ENCODE measurements at regions not wholly inside any gene's neighbourhood (a gene's known extent, or its start where the extent isn't known, plus 50 kb on each side); places are given as distances from the start of the nearest gene placed in this dataset.

DNA sequence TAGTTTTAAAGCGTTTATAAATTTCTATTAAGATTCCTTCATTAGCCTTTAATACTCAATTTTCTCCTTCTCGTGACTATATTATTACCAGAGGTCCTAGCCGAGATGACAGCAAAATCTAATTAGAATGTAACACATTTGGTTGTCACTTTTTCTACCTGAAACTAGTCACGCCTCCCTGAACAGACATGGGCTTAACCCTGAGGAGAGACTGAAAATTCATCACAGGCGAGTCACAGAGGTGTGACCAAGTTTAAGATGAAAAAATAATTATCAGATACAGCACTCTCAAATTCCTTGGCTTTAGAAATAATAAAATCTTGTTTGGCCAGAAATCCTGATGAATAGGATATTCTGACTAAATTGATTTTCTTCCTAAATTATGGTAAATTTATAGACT is 834.4 kb upstream of the SLC39A10 start:
- Mint-ChIP-seq H3K4me3 (no peak overlapping the region), H3K27me3 (ENCODE audit: low read depth in 3 of 3) (no peaks in the 10 kb centered on the region), H3K9me3 (peaks cover 0 to 2% (median 0%) of the 10 kb centered on the region in 7 donors), H3K4me1 (no peaks in the 10 kb centered on the region), H3K36me3 (no peaks in the 10 kb centered on the region), H3K27ac (no peak overlapping the region)
- Histone ChIP-seq H3K36me3 (replicated peaks in 1 of 2; ENCODE audit: control insufficient read depth in 1 of 2, insufficient read depth in 2 of 2, low read length in 2 of 2) (no peaks in the 10 kb centered on the region), H3K27ac (ENCODE audit: low read depth in 1 of 2, low read length in 2 of 2) (no peak overlapping the region), H3K4me3 (replicated peaks in 1 of 3; ENCODE audit: low read depth in 2 of 3, low read length in 3 of 3) (no peak overlapping the region), H3K4me1 (ENCODE audit: control insufficient read depth in 1 of 2, insufficient read depth in 2 of 2, low read length in 2 of 2) (no peaks in the 10 kb centered on the region), H3K4me2 (replicated peaks; ENCODE audit: extremely low read depth, low read length, poor library complexity, severe bottlenecking) (no peak overlapping the region), H3K9ac (ENCODE audit: insufficient read depth, low read length, poor library complexity, severe bottlenecking) (no peak overlapping the region), H4K20me1 (ENCODE audit: insufficient read depth, low read length) (no peaks in the 10 kb centered on the region), H2AFZ (ENCODE audit: insufficient read depth, low read depth, low read length, poor library complexity, severe bottlenecking) (no peak overlapping the region), H3K9me3 (replicated peaks in 1 of 2; ENCODE audit: control insufficient read depth in 1 of 2, insufficient read depth in 1 of 2, low read length in 2 of 2) (no peaks in the 10 kb centered on the region), H3K27me3 (ENCODE audit: control insufficient read depth in 2 of 2, insufficient read depth in 2 of 2, low read length in 2 of 2) (no peaks in the 10 kb centered on the region), H3K79me2 (ENCODE audit: insufficient read depth, low read length) (no peaks in the 10 kb centered on the region)
- no CpG with 5 or more reads among the region's 5 CpGs for WGBS (ENCODE audit: insufficient coverage)
- TF ChIP-seq, protein P1, sequence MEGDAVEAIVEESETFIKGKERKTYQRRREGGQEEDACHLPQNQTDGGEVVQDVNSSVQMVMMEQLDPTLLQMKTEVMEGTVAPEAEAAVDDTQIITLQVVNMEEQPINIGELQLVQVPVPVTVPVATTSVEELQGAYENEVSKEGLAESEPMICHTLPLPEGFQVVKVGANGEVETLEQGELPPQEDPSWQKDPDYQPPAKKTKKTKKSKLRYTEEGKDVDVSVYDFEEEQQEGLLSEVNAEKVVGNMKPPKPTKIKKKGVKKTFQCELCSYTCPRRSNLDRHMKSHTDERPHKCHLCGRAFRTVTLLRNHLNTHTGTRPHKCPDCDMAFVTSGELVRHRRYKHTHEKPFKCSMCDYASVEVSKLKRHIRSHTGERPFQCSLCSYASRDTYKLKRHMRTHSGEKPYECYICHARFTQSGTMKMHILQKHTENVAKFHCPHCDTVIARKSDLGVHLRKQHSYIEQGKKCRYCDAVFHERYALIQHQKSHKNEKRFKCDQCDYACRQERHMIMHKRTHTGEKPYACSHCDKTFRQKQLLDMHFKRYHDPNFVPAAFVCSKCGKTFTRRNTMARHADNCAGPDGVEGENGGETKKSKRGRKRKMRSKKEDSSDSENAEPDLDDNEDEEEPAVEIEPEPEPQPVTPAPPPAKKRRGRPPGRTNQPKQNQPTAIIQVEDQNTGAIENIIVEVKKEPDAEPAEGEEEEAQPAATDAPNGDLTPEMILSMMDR (IDR thresholded peaks at IDR 0.05): no peak
- DNase-seq: no peak
- intact Hi-C loops (cut with micrococcal nuclease): no loop called here

DNA sequence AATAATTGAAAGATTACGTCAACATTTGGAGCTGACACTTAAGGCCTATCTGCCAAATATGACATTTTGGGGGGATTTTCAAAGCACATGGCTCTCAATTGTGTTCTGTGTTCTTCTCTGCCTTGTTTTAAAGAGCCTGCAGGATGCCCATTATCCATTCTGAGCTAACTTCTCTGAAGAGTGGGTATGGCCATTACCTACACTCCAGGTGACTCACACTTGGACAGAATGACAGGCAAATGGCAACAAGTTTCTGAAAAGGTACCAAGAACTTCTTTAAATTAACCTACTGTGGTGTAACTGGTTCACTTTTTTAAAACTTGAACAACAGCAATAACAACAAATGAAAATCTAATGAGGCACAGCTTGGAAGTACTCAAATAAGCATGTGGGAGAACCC is 834.9 kb upstream of the SLC39A10 start:
- H3K9me3 ChIP-seq (replicated peaks in 1 of 2; ENCODE audit: control insufficient read depth in 1 of 2, insufficient read depth in 1 of 2, low read length in 2 of 2): no peaks in the 10 kb centered on the region
- WGBS (ENCODE audit: insufficient coverage): no CpG with 5 or more reads among the region's 1 CpG
- Mint-ChIP-seq H3K4me1 (no peaks in the 10 kb centered on the region), H3K36me3 (no peaks in the 10 kb centered on the region), H3K27me3 (ENCODE audit: low read depth in 3 of 3) (no peaks in the 10 kb centered on the region), H3K27ac (no peak overlapping the region), H3K9me3 (peaks cover 0 to 2% (median 0%) of the 10 kb centered on the region in 7 donors), H3K4me3 (no peak overlapping the region)
- TF ChIP-seq, protein P1 (IDR thresholded peaks at IDR 0.05): no peak
- no peak for DNase-seq
- H4K20me1 ChIP-seq (ENCODE audit: insufficient read depth, low read length): no peaks in the 10 kb centered on the region
- no peak overlapping the region for H2AFZ ChIP-seq (ENCODE audit: insufficient read depth, low read depth, low read length, poor library complexity, severe bottlenecking)
- H3K4me2 ChIP-seq (replicated peaks; ENCODE audit: extremely low read depth, low read length, poor library complexity, severe bottlenecking): no peak overlapping the region
- no peak overlapping the region for H3K4me3 ChIP-seq (replicated peaks in 1 of 3; ENCODE audit: low read depth in 2 of 3, low read length in 3 of 3)
- intact Hi-C loops (cut with micrococcal nuclease): no loop called here
- no peaks in the 10 kb centered on the region for H3K36me3 ChIP-seq (replicated peaks in 1 of 2; ENCODE audit: control insufficient read depth in 1 of 2, insufficient read depth in 2 of 2, low read length in 2 of 2)
- H3K27ac ChIP-seq (ENCODE audit: low read depth in 1 of 2, low read length in 2 of 2): no peak overlapping the region
- H3K79me2 ChIP-seq (ENCODE audit: insufficient read depth, low read length): no peaks in the 10 kb centered on the region
- no peaks in the 10 kb centered on the region for H3K27me3 ChIP-seq (ENCODE audit: control insufficient read depth in 2 of 2, insufficient read depth in 2 of 2, low read length in 2 of 2)
- H3K9ac ChIP-seq (ENCODE audit: insufficient read depth, low read length, poor library complexity, severe bottlenecking): no peak overlapping the region
- H3K4me1 ChIP-seq (ENCODE audit: control insufficient read depth in 1 of 2, insufficient read depth in 2 of 2, low read length in 2 of 2): no peaks in the 10 kb centered on the region

Data from CD14-positive monocyte (primary cell).